ENCODE measurements at regions not wholly inside any gene's neighbourhood (a gene's known extent, or its start where the extent isn't known, plus 50 kb on each side); places are given as distances from the start of the nearest gene placed in this dataset.

GRCh38 chr6:14816116-14816859, 429.6 kb upstream of the JARID2 start:
- H3K27ac ChIP-seq (ENCODE audit: low read depth in 1 of 2, low read length in 1 of 2): no peak overlapping the region
- WGBS, 2 donors: 77 to 83% methylated on average over 12 of the region's 12 CpGs
- no peak for ATAC-seq (ENCODE audit: insufficient read depth, low FRiP score)
- H3K27me3 ChIP-seq (ENCODE audit: control insufficient read depth in 3 of 3, insufficient read depth in 3 of 3, low read length in 2 of 3): no peaks in the 10 kb centered on the region
- no peak for TF ChIP-seq CTCF (IDR thresholded peaks at IDR 0.05; ENCODE audit: control extremely low read depth, extremely low read depth)
- H3K9me3 ChIP-seq (ENCODE audit: control insufficient read depth in 4 of 4, insufficient read depth in 3 of 4, low read length in 3 of 4): no peaks in the 10 kb centered on the region
- H3K36me3 ChIP-seq (ENCODE audit: control insufficient read depth in 4 of 4, insufficient read depth in 4 of 4, low read length in 4 of 4): no peaks in the 10 kb centered on the region
- H3K4me3 ChIP-seq: no peak overlapping the region
- H3K4me1 ChIP-seq (ENCODE audit: control insufficient read depth in 5 of 5, insufficient read depth in 5 of 5, low read length in 5 of 5): no peaks in the 10 kb centered on the region
- no peak for DNase-seq
- no peak overlapping the region for H3K9ac ChIP-seq (ENCODE audit: insufficient read depth in 1 of 2, low read length in 2 of 2)

- no peaks in the 10 kb centered on the region for H3K9me3 ChIP-seq (ENCODE audit: control insufficient read depth in 4 of 4, insufficient read depth in 3 of 4, low read length in 3 of 4)
- no peak overlapping the region for H3K27ac ChIP-seq (ENCODE audit: low read depth in 1 of 2, low read length in 1 of 2)
- DNase-seq (no peak), ATAC-seq (ENCODE audit: insufficient read depth, low FRiP score) (no peak)
- H3K4me3 ChIP-seq: no peak overlapping the region
- peaks cover 0 to 2% (median 0%) of the 10 kb centered on the region in 5 donors for H3K4me1 ChIP-seq (ENCODE audit: control insufficient read depth in 5 of 5, insufficient read depth in 5 of 5, low read length in 5 of 5)
- no peak overlapping the region for H3K9ac ChIP-seq (ENCODE audit: insufficient read depth in 1 of 2, low read length in 2 of 2)
- no peaks in the 10 kb centered on the region for H3K36me3 ChIP-seq (ENCODE audit: control insufficient read depth in 4 of 4, insufficient read depth in 4 of 4, low read length in 4 of 4)
- no peak for TF ChIP-seq CTCF (IDR thresholded peaks at IDR 0.05; ENCODE audit: control extremely low read depth, extremely low read depth)
- 83 to 86% methylated on average over 5 of the region's 5 CpGs for WGBS, 2 donors
- no peaks in the 10 kb centered on the region for H3K27me3 ChIP-seq (ENCODE audit: control insufficient read depth in 3 of 3, insufficient read depth in 3 of 3, low read length in 2 of 3)
Observed at GRCh38 chr6:14817074-14817473, 428.8 kb upstream of the JARID2 start.

GRCh38 chr6:14818422-14818884, 427.4 kb upstream of the JARID2 start:
- H3K4me3 ChIP-seq: no peak overlapping the region
- ATAC-seq (ENCODE audit: insufficient read depth, low FRiP score): no peak
- H3K27ac ChIP-seq (ENCODE audit: low read depth in 1 of 2, low read length in 1 of 2): no peak overlapping the region
- 48 to 63% methylated on average over 10 of the region's 10 CpGs for WGBS, 2 donors
- no peaks in the 10 kb centered on the region for H3K36me3 ChIP-seq (ENCODE audit: control insufficient read depth in 4 of 4, insufficient read depth in 4 of 4, low read length in 4 of 4)
- no peaks in the 10 kb centered on the region for H3K27me3 ChIP-seq (ENCODE audit: control insufficient read depth in 3 of 3, insufficient read depth in 3 of 3, low read length in 2 of 3)
- no peak overlapping the region for H3K9ac ChIP-seq (ENCODE audit: insufficient read depth in 1 of 2, low read length in 2 of 2)
- no peak for DNase-seq
- H3K9me3 ChIP-seq (ENCODE audit: control insufficient read depth in 4 of 4, insufficient read depth in 3 of 4, low read length in 3 of 4): no peaks in the 10 kb centered on the region
- peaks cover 0 to 6% (median 0%) of the 10 kb centered on the region in 5 donors for H3K4me1 ChIP-seq (ENCODE audit: control insufficient read depth in 5 of 5, insufficient read depth in 5 of 5, low read length in 5 of 5)
- TF ChIP-seq CTCF (IDR thresholded peaks at IDR 0.05; ENCODE audit: control extremely low read depth, extremely low read depth): no peak
